Stimulated activated CD8-positive, alpha-beta memory T cell treated with anti-CD3 and anti-CD28 coated beads, Interleukin-12 subunit alpha, Interleukin-12 subunit beta, amount 100 ng/mL, for 1 hour (primary cell): ENCODE measurements at regions not wholly inside any gene's neighbourhood (a gene's known extent, or its start where the extent isn't known, plus 50 kb on each side); places are given as distances from the start of the nearest gene placed in this dataset.
"Not testable (repeated sequence)": the region's sequence is repeated elsewhere in the genome, so short reads cannot be mapped to it uniquely, and the experiment has no call there.

Source experiments
- DNase-seq: peaks from one replicate; pipeline ENCODE4 v3.0.0-alpha.2; 2020; ENCODE audit warnings: low read depth

DNA sequence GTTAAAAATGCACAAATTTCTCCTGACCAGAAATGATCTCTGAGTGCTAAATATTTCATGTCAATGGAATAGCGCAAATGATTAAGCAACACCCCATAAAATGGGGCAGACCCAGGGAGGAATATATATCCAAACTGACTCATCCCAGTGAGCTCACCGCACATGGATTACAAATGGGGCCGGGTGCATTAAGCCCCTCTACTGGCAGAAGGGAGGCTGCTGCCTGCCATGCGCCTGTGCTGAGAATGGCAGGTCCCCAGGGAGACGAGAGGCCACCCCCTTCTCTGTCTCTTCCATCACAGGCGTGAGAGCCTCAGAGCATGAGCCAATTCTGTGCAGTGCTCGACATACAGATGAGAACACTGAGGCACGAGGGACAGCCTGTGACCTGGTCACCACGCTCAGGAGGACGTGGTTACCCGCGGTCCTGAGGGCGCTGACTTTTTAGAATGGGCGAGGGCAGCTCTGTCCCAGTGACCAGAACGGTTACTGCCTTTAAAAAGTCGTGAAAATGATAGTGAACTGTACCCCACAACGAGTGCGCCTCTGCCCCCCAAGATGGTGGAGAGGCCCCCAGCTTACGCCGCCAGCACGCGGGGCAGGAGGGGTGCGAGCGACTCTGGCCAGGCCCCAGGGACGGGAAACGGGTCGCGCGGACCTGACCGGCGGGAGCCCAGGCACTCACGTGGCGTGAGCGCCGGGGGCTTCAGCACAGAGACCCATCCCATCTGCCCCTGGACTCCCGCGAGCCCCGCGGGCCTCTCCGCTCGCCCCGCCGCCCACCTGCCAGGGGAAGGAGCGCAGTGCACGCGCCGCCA is 130.2 kb upstream of the ALDH3B2 start:
- not testable (repeated sequence) for DNase-seq

DNA sequence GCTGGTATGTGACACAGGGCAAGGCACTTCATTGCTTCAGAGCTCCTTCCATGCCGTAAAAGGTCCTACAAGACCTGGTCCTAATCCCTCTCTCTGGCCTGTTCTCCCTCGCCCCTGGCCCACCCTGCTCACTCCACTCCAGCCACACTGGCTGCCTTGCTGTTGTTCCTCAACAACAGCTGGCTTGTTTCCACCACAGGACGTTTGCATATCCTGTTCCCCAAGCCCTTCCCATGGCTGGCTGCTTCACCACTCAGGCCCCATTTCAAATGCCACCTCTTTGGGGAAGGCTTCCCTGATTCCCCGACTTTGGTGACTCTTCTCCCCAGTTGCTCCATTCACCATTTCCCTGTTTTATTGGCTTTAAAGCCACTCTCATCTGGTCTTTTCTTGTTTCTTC is 129.1 kb upstream of the ALDH3B2 start:
- not testable (repeated sequence) for DNase-seq

DNA sequence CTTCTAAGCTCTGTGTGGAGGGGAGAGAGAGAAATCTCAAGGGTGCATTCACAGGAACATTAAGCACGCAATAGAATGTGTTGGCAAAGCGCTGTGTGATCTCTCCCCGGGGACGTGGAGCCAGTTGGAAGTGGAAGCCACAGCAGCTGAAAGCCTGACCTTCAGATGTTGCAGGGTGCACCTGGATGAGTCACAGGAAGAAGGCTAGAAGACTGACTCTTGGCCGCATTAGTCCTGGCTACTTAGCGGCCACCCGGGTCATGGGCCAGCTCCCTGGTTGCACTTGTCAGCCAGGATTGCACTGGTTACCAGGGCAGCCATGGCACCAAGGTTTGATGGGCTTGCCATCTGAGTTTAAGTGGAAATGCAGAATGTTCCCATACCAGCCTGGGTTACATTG is 128.6 kb upstream of the ALDH3B2 start:
- DNase-seq, result not testable (repeated sequence)

GRCh38 chr11:67802623-67803022 is 128.2 kb upstream of the ALDH3B2 start:
- DNase-seq, result not testable (repeated sequence)

- DNase-seq, result not testable (repeated sequence)
These were observed 127.0 kb upstream of the ALDH3B2 start for GRCh38 chr11:67801397-67801796.

DNA sequence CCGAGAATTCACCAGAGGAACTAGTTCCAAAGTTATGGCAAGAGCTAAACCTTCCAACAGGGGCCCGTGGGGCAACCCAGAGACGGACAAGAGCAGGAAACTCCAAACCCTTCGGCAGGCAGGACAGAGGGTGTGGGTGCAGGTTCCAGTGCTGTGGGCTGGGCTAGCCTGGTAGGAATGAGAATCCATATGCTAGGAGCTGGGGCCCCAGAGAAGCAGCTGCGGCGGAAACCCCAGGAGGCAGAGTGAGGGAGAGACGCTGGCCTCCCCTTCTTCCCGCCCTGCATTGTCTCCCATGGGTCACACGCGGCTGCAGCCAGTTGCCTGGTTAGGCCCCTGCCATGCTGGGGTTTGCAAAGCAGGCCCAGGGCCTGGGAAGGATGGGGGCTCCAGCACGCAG is 126.2 kb upstream of the ALDH3B2 start:
- DNase-seq, result not testable (repeated sequence)

- not testable (repeated sequence) for DNase-seq
These were observed 125.4 kb upstream of the ALDH3B2 start for GRCh38 chr11:67799808-67800207.

DNA sequence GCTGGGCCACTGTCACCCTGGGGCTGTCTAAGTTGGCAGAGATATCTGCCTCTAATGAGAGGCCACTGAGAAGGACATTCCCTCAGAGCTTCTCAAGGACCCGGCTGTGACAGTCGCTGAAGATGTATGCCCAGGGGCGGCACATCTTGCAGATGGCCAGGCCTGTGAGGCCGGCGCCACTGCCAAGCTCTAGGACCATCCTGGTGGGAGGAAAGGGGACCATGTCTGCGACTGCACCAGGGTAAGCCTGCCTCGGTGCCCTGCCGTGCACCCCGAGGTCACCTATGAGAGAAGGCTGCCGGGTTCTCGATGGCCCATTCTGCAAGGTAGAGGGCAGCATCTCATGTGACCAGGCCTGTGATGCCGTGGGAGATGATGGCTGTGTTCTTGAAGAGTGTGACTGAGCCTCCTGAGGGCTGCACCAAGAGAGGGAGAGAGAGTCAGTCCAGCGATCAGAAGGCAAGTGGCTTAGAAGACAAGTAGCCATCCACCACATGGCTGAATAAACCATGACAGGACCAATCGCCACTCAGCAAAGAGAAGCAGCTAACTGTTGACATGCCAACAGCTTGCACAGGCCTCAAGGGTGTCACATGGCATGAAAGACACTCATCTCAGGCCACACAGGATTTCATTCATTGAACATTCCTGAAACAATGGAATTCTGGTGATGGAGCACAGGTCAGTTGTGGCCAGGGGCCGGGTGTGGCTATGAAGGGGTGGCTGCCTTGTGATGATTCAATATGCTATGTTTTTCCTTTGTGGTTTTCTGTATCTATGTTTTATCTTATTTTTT is 123.5 kb upstream of the ALDH3B2 start:
- DNase-seq, result not testable (repeated sequence)

DNA sequence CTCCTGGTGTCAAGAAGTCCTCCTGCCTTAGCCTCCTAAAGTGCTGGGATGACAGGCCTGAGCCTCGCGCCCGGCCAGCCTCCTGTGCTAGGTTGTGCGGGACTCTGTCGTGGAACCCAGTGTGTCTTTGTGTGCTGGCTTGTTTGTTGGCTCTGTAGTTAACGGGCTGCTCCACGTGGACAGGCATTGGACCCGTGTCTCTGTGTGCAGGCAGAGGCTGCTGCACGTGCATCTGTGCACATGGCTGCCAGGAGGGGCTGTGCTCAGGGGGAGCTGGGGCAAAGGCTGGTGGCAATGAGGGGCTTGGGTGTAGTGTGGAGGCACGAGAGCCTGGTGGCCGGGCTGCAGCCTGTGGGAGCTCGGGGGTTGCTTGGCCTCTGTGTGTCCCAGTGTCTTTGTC is 121.3 kb upstream of the ALDH3B2 start:
- no peak for DNase-seq

DNA sequence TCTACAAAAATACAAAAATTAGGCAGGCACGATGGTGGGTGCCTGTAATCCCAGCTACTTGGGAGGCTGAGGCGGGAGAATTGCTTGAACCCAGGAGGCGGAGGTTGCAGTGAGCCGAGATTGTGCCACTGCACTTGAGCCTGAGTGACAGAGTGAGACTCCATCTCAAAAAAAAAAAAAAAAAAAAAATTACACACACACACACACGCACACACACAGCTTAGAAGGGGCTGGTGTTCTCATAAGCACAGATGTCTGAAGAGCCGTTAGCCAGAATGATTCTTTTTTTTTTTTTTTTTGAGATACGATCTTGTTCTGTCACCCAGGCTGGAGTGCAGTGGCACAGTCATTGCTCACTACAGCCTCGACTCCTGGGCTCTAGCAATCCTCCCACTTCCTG is 119.3 kb upstream of the ALDH3B2 start:
- not testable (repeated sequence) for DNase-seq

DNA sequence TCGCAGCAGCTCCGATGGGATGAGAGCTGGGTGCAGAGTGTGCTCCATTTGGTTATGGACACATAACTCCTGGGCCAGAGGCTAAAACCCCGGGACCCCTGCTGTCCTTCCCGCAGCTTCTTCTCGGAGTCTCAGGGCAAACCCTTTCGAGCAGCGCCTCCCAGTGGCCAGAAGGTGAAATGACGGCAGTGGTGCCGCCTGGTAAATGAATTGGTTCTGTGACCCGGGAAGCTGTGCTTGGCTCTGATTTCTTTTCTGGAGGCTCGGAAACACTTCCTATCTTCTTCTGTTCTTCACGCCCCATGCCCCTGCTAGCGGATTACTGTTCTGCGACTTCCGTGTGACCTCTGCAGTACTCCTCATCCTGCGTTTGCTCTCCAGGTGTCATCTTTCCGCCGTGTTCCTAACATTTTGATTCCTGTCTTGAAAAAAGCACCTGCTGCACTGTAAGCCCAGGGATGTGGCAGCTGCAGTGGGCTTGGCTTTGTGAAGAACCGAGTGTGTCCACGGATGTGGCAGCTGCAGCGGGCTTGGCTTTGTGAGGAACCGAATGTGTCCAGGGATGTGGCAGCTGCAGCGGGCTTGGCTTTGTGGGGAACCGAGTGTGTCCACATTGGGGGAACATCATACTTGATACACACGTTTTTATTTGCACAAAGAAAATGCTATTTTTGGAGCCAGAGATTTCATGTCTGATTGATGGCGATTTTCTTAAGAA is 118.0 kb upstream of the ALDH3B2 start:
- DNase-seq, result not testable (repeated sequence)

GRCh38 chr11:67791598-67792170 is 117.3 kb upstream of the ALDH3B2 start:
- DNase-seq, result not testable (repeated sequence)

GRCh38 chr11:67788341-67788695 is 113.9 kb upstream of the ALDH3B2 start:
- DNase-seq, result not testable (repeated sequence)

DNA sequence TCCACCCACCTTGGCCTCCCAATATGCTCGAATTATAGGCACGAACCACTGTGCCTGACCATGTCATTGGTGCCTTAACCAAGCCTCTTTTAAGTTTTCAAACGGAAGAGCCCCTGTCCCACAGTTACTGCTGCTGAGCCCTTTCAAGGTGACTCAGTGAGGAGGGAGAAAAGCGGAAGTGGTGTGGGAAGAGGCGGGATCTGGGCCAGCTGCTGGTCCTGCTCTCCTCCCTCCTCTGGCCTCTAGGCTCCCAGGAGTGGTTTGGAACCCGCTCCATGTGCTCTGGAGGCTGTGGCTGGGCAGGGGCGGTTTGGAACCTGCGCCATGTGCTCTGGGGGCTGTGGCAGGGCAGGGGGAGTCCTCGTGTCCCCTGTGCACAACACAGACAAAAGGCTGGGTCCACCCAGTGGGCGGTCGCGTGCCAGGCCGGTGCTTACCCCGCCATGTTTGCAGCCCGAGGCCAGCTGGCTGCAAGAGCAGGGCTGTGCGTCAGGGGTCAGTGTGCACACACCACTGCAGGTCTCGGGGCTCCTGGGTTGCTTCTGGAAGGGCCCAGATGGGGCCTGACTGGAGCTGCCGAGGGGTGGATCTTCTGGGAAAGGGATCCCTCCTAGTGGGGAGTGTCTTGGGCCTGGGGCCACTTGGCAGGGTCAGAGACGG is 113.4 kb upstream of the ALDH3B2 start:
- not testable (repeated sequence) for DNase-seq

- not testable (repeated sequence) for DNase-seq
These were observed 107.5 kb upstream of the ALDH3B2 start for GRCh38 chr11:67781967-67782366.

- DNase-seq, result not testable (repeated sequence)
These were observed 107.1 kb upstream of the ALDH3B2 start for GRCh38 chr11:67781506-67781905.

DNA sequence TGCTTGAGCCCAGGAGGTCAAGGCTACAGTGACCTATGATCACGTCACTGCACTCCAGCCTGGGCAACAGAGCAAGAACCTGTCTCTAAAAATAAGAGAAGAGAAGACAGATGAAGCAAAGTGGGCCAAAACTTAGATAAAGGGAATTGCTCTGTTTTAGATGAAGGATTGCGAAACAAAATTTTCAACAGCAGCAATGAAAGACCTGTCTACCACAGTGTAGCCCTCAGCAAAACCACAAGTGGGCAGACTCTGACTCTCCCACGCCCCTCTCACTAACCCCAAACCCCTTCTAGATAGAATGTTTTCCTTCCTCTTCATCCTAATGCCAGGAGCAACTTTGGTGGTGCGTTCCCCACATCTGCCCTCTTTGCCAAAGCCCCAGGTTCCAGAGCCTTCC is 105.6 kb upstream of the ALDH3B2 start:
- no peak for DNase-seq

GRCh38 chr11:67779189-67779875 is 104.9 kb upstream of the ALDH3B2 start:
- not testable (repeated sequence) for DNase-seq

DNA sequence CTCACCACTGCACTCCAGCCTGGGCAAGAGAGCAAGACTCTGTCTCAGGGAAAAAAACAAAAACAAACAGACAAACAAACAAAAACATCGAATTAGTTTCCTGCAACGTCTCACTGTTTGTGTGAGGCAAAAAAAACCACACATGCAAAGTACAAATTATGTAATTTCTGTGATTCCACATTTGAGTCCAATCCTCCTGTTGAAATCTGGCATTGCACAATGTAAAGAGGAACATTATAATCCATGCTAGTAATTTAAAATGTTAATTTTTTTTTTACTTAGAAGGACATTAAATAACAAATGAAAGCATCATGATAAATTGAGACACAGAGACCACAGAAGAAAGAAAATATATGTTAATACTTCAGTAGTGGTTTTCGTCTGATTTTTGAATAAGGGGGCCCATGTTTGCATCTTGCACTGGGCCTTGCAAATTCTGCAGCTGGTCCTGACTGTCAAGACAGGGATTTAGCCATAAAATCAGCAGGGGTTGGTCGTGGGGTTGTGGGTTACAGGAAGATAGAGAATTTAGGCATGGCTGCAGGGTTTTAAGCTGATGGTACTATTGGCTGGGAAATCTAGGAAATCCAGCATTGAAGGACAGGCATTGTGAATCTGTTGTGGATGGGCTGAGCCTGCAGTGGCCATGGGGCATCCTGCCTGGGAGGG is 102.6 kb upstream of the ALDH3B2 start:
- DNase-seq, result no peak

GRCh38 chr11:67774175-67774574 is 99.8 kb upstream of the ALDH3B2 start:
- not testable (repeated sequence) for DNase-seq
